ENCODE measurements at regions not wholly inside any gene's neighbourhood (a gene's known extent, or its start where the extent isn't known, plus 50 kb on each side); places are given as distances from the start of the nearest gene placed in this dataset.

DNA sequence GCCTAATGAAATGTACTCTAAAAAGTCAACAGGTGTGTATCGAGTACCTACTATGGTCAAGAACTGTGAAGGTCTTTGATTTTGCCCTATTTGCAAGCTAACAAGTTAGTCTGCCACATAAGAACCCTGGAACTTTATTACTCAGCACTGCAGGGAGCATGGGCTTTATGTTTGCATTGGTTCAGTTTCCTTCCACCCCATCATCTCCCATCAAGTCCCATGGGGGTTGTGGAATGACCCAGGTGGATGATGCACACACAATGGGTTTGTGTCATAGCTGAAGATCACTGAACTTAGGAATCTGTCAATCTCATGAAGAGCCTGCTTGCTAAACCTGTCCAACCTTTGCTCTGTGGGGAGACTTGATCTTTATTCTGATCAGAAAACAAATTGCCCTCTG lies 265.5 kb downstream of the RPRM start:
- H3K4me3 ChIP-seq (ENCODE audit: low read length): no peak overlapping the region
- no peaks in the 10 kb centered on the region for H4K20me1 ChIP-seq (ENCODE audit: insufficient read depth, low read length)
- H3K4me1 ChIP-seq (ENCODE audit: low read length): no peaks in the 10 kb centered on the region
- H3K79me2 ChIP-seq (ENCODE audit: low read length): no peaks in the 10 kb centered on the region
- H3K9me3 ChIP-seq (ENCODE audit: insufficient read depth, low read length): no peaks in the 10 kb centered on the region
- TF ChIP-seq CTCF (IDR thresholded peaks at IDR 0.05; ENCODE audit: low read depth, low read length) (no peak), EZH2phosphoT487 (IDR thresholded peaks at IDR 0.05; ENCODE audit: low read depth) (no peak)
- H3K36me3 ChIP-seq (replicated peaks; ENCODE audit: low read depth, low read length): no peaks in the 10 kb centered on the region
- H2AFZ ChIP-seq (ENCODE audit: low read depth, low read length): no peak overlapping the region
- H3K9ac ChIP-seq (ENCODE audit: low read length): no peak overlapping the region
- no peak overlapping the region for H3K27ac ChIP-seq (ENCODE audit: low read length)
- H3K4me2 ChIP-seq (ENCODE audit: low read length): no peak overlapping the region
- H3K27me3 ChIP-seq (ENCODE audit: low read depth, low read length): no peaks in the 10 kb centered on the region

DNA sequence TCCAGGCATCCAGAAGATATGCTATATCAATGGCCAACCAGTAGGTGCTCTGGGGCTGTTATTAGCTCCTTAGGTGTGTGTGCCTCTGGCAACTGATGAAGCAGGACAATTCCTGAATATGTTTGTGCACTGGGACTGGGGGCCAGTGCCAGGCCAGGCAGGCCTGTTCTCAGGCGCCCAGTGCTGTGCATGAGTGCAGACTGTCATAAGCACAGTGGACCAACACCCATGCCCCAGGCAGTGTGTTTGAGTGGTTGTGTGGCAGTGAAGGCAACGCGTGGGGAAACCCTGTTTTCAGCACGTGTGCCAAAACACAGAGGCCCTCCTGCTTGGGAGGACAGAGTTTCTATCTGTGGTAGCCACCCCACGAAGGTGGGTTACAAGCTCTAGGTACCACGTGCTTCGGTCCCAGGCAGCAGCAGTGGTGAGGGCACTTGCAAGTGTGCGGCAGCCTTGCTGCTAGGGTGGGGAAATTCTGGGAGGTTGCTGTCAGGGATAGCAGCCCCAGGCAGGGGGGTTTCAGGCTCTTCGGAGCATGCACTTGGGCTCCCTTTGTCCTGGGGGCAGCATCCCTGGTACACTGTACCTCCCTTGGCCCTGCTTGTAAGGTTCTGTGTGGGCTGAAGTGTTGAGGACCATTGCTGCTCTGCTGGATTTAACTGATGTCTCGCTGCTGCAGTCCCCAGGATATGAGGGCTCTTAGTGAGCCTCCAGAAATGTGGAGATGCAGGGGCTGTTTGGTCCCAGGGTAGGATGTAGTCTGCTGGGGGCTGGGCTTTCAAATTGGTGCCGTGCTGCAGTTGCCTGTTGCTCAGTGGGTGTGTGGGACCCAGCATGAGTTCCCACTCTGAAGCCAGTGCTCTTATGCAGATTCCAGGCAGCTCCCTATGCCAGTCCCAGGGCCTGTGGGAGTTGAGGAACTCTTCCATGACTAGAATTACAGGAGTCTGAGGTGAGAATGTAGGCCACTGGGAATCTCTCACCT lies 280.9 kb downstream of the RPRM start:
- H3K4me1 ChIP-seq (ENCODE audit: low read length): no peaks in the 10 kb centered on the region
- no peak overlapping the region for H3K4me2 ChIP-seq (ENCODE audit: low read length)
- no peaks in the 10 kb centered on the region for H3K36me3 ChIP-seq (replicated peaks; ENCODE audit: low read depth, low read length)
- H3K9me3 ChIP-seq (ENCODE audit: insufficient read depth, low read length): no peaks in the 10 kb centered on the region
- H3K9ac ChIP-seq (ENCODE audit: low read length): no peak overlapping the region
- H3K79me2 ChIP-seq (ENCODE audit: low read length): no peaks in the 10 kb centered on the region
- no peak overlapping the region for H3K4me3 ChIP-seq (ENCODE audit: low read length)
- no peak overlapping the region for H3K27ac ChIP-seq (ENCODE audit: low read length)
- H2AFZ ChIP-seq (ENCODE audit: low read depth, low read length): no peak overlapping the region
- TF ChIP-seq CTCF (IDR thresholded peaks at IDR 0.05; ENCODE audit: low read depth, low read length) (no peak), EZH2phosphoT487 (IDR thresholded peaks at IDR 0.05; ENCODE audit: low read depth) (no peak)
- H4K20me1 ChIP-seq (ENCODE audit: insufficient read depth, low read length): no peaks in the 10 kb centered on the region
- no peaks in the 10 kb centered on the region for H3K27me3 ChIP-seq (ENCODE audit: low read depth, low read length)

DNA sequence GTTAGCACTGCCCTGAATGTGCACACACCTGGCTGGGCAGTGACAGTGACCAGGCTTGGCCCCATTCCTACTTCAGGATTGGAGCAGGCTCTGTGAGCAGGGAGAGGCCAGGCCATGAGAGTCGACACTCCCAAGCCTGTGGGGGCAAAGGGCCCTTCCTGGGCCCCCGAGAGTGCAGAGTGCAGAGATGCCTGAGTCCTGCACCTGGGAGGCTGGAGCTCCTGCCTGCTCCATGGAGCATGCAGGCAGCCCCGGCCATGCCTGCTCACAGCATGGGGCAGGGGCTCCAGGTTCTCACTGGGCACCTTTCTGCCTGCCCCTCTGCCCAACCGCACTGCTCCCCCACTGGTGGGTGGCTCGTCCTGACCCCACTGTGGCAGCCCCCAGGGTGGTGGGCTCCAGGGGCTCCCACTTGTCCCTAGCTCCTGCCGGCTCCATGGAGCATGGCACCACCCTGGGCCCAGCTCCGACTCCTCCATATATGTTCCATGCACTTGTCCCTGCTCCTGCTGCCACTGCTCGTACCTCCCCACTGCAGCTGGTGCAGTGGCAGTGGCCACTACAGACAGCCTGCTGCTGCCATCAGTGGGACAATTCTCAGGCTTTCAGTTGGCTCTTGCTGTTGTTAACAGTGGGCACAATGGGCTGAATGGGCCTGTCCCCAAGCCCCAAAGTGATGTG lies 282.0 kb downstream of the RPRM start:
- no peak for TF ChIP-seq CTCF (IDR thresholded peaks at IDR 0.05; ENCODE audit: low read depth, low read length)
- no peak for TF ChIP-seq EZH2phosphoT487 (IDR thresholded peaks at IDR 0.05; ENCODE audit: low read depth)
- H3K9ac ChIP-seq (ENCODE audit: low read length): no peak overlapping the region
- H3K4me2 ChIP-seq (ENCODE audit: low read length): no peak overlapping the region
- H3K36me3 ChIP-seq (replicated peaks; ENCODE audit: low read depth, low read length): no peaks in the 10 kb centered on the region
- no peak overlapping the region for H3K4me3 ChIP-seq (ENCODE audit: low read length)
- no peaks in the 10 kb centered on the region for H4K20me1 ChIP-seq (ENCODE audit: insufficient read depth, low read length)
- H3K27me3 ChIP-seq (ENCODE audit: low read depth, low read length): no peaks in the 10 kb centered on the region
- H2AFZ ChIP-seq (ENCODE audit: low read depth, low read length): no peak overlapping the region
- no peaks in the 10 kb centered on the region for H3K9me3 ChIP-seq (ENCODE audit: insufficient read depth, low read length)
- H3K27ac ChIP-seq (ENCODE audit: low read length): no peak overlapping the region
- H3K4me1 ChIP-seq (ENCODE audit: low read length): no peaks in the 10 kb centered on the region
- no peaks in the 10 kb centered on the region for H3K79me2 ChIP-seq (ENCODE audit: low read length)

GRCh38 chr2:153195342-153195741 lies 283.2 kb downstream of the RPRM start:
- H3K4me3 ChIP-seq (ENCODE audit: low read length): no peak overlapping the region
- no peaks in the 10 kb centered on the region for H3K9me3 ChIP-seq (ENCODE audit: insufficient read depth, low read length)
- no peak overlapping the region for H3K9ac ChIP-seq (ENCODE audit: low read length)
- no peaks in the 10 kb centered on the region for H4K20me1 ChIP-seq (ENCODE audit: insufficient read depth, low read length)
- TF ChIP-seq CTCF (IDR thresholded peaks at IDR 0.05; ENCODE audit: low read depth, low read length) (no peak), EZH2phosphoT487 (IDR thresholded peaks at IDR 0.05; ENCODE audit: low read depth) (no peak)
- H3K36me3 ChIP-seq (replicated peaks; ENCODE audit: low read depth, low read length): no peaks in the 10 kb centered on the region
- H3K27me3 ChIP-seq (ENCODE audit: low read depth, low read length): no peaks in the 10 kb centered on the region
- no peak overlapping the region for H2AFZ ChIP-seq (ENCODE audit: low read depth, low read length)
- no peaks in the 10 kb centered on the region for H3K79me2 ChIP-seq (ENCODE audit: low read length)
- H3K27ac ChIP-seq (ENCODE audit: low read length): no peak overlapping the region
- no peak overlapping the region for H3K4me2 ChIP-seq (ENCODE audit: low read length)
- no peaks in the 10 kb centered on the region for H3K4me1 ChIP-seq (ENCODE audit: low read length)
